RPMI8226 (cell line): ENCODE measurements at regions not wholly inside any gene's neighbourhood (a gene's known extent, or its start where the extent isn't known, plus 50 kb on each side); places are given as distances from the start of the nearest gene placed in this dataset.

Experiments
- DNase-seq: peaks from one replicate; pipeline ENCODE4 v3.0.0-alpha.2; 2015

GRCh38 chr6:12221856-12222255, 68.3 kb upstream of the EDN1 start:
- no peak for DNase-seq

GRCh38 chr6:12222405-12223366, 67.5 kb upstream of the EDN1 start:
- no peak for DNase-seq

- DNase-seq: no peak
These were observed 66.8 kb upstream of the EDN1 start for GRCh38 chr6:12223383-12223782.

- no peak for DNase-seq
These were observed 65.9 kb upstream of the EDN1 start for GRCh38 chr6:12224251-12224650.

- peak; percentile 19 for DNase-seq
These were observed 61.6 kb upstream of the EDN1 start for GRCh38 chr6:12228447-12229146.

- no peak for DNase-seq
These were observed 60.8 kb upstream of the EDN1 start for GRCh38 chr6:12229332-12229731.

- no peak for DNase-seq
These were observed 59.6 kb upstream of the EDN1 start for GRCh38 chr6:12230523-12230922.

GRCh38 chr6:12232339-12232738, 57.8 kb upstream of the EDN1 start:
- peak; percentile 28 for DNase-seq

- DNase-seq: no peak
These were observed 57.3 kb upstream of the EDN1 start for GRCh38 chr6:12232821-12233220.

- DNase-seq: peak; percentile 83
These were observed 56.2 kb upstream of the EDN1 start for GRCh38 chr6:12233693-12234571.

GRCh38 chr6:12235341-12235740, 54.8 kb upstream of the EDN1 start:
- no peak for DNase-seq

- DNase-seq: no peak
These were observed 51.9 kb upstream of the EDN1 start for GRCh38 chr6:12238219-12238618.
